AG09319 (cell line): ENCODE measurements at regions not wholly inside any gene's neighbourhood (a gene's known extent, or its start where the extent isn't known, plus 50 kb on each side); places are given as distances from the start of the nearest gene placed in this dataset.

ENCODE experiments used
- DNase-seq: peaks from one replicate; pipeline ENCODE4 v3.0.0-alpha.2; 2010; ENCODE audit warnings: low read depth; ENCODE audit errors: extremely low read depth
- TF ChIP-seq, protein P1 (sequence below): IDR thresholded peaks from 2 replicates; pipeline ENCODE4 v1.5.1; 2011; ENCODE audit warnings: low read depth, mild to moderate bottlenecking, inconsistent platforms, low read length, moderate library complexity

DNA sequence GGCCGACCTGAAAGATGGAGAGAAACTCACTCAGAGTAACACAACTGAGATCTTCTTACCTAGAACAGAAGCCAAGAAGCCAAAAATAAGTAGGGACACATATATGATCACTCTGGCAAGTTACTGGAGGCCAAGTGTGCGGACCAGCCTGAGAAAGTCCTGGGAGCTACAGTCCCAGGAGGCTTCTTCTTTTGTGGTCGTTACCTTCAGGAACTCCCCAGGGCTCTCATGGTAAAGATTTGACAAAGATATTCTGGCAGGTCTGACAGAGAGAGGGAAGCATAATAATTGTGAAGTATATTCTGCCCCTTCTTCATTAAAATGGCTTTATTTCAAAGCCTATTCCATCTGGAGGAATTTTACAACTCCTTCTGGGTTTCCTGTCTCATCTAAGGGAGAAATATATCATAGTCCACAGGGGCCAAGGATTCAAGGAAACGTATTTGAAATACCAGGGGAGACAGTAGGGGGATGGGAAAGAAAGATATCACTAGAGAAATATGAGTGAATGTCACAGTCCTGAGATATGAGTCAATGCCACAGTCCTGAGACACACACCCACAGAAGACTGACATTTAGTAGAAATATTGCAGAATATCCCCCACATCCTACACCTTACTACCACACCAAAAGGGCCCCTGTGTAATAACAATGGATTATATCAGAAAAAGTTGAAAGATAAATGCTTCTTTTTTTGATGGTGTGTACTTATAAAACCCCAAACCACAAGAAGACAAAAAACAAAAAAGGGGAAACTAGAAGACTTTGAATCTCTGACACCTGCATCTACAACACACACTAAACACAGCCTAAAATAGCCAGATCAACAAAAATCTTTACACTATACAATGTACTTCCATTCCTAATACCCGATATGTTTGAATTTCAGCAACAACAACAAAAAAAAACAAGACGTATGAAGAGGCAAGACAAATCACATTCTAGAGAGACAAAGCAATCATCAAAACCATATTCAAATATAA lies 594.2 kb upstream of the NRG3 start:
- TF ChIP-seq, protein P1, sequence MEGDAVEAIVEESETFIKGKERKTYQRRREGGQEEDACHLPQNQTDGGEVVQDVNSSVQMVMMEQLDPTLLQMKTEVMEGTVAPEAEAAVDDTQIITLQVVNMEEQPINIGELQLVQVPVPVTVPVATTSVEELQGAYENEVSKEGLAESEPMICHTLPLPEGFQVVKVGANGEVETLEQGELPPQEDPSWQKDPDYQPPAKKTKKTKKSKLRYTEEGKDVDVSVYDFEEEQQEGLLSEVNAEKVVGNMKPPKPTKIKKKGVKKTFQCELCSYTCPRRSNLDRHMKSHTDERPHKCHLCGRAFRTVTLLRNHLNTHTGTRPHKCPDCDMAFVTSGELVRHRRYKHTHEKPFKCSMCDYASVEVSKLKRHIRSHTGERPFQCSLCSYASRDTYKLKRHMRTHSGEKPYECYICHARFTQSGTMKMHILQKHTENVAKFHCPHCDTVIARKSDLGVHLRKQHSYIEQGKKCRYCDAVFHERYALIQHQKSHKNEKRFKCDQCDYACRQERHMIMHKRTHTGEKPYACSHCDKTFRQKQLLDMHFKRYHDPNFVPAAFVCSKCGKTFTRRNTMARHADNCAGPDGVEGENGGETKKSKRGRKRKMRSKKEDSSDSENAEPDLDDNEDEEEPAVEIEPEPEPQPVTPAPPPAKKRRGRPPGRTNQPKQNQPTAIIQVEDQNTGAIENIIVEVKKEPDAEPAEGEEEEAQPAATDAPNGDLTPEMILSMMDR, result no peak
- no peak for DNase-seq

DNA sequence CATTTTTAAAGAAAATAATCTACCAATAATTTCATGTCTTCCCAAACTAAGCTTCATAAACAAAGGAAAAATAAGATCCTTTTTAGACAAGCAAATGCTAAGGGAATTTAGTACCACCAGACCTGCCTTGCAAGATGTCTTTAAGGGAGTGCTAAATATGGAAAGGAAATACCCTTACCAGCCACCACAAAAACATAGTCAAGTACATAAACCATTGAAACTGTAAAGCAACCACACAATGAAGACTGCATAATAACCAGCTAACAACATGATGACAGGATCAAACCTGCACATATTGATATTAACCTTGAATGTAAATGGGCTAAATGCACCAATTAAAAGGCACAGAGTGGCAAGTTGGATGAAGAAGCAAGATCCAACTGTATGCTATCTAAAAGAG lies 586.5 kb upstream of the NRG3 start:
- DNase-seq, result no peak
- TF ChIP-seq, protein P1, result no peak

DNA sequence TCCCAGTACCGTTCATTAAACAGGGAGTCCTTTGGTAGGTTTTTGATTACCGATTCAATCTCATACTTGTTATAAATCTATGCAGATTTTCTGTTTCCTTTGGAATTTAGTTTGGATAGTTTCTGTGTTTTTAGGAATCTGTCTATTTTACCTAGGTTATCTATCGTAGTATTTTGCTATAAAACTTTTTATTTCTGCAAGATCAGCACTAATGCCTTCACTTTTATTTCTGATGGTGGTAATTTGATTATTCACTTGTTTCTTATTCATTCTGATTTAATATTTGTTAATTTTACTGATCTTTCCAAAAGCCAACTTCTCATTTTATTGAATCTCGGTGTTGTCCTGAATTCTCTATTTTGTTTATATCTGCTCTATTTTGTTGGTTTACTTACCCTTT lies 577.7 kb upstream of the NRG3 start:
- TF ChIP-seq, protein P1, result no peak
- DNase-seq, result no peak

DNA sequence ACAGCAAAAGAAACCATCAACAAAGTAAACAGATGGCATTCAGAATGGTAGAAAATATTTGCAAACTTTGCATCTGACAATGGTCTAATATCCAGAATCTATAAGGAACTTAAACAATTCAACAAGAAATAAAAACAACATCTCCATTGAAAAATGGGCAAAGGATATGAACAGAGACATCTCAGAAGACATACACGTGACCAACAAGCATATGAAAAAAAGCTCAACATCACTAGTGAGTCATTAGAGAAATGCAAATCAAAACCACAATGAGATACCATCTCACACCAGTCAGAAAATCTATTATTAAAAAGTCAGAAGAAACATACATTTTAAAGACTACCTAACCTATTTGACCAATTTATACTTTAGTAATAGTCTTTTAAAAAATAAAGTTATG lies 571.3 kb upstream of the NRG3 start:
- TF ChIP-seq, protein P1, result no peak

DNA sequence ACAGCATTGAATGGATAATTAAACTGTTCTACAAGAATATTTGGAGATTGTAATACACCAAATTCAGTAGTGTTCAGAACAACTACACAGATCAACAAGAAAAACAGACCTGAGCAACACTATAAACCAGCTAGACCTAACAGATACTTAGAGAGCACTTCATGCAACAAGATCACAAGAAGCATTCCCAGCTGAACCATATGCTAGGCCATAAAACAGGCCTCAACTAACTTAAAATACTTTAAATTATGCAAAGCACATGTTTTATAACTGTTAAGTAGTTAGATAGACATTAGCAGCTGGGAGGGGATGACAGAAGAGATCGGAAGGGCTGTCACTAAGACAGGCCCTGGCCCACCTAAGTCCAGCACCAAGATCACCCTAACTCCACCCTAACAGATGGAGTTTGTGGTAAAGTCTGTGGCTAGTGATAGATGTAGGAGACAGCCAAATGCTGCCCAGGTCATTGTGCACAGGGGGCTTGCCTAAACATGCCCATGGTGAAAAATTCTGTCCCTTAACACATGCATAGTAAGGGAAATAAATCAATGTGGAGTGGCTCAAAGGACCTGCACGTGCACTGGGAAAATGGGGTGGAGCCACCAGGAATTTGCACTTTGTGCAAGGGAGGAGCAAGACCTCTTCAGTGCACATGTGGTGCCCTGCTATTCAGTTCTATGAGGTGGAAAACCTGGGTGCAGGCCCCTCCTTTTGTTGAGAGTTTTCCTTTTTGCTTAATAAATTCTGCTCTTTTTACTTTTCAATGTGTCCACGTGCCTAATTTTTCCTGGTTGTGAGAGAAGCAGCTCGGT lies 567.8 kb upstream of the NRG3 start:
- TF ChIP-seq, protein P1, result no peak
- DNase-seq, result no peak

More for the DNA sequence above, 571.3 kb upstream of the NRG3 start:
- DNase-seq, result no peak

DNA sequence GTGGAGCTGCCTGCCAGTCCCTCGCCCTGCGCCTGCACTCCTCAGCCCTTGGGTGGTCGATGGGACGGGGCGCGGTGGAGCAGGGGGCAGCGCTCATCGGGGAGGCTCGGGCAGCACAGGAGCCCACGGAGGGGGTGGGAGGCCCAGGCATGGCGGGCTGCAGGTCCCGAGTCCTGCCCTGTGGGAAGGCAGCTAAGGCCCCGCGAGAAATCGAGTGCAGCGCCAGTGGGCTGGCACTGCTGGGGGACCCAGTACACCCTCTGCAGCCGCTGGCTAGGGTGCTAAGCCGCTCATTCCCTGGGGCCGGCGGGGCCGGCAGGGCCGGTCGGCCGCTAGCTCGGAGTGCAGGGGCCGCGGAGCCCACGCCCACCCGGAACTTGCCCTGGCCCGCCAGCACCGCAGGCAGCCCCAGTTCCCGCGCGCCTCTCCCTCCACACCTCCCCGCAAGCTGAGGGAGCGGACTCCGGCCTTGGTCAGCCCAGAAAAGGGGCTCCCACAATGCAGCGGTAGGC lies 565.9 kb upstream of the NRG3 start:
- DNase-seq, result no peak
- TF ChIP-seq, protein P1, result no peak
